ENCODE measurements at regions not wholly inside any gene's neighbourhood (a gene's known extent, or its start where the extent isn't known, plus 50 kb on each side); places are given as distances from the start of the nearest gene placed in this dataset.
"Not testable (repeated sequence)": the region's sequence is repeated elsewhere in the genome, so short reads cannot be mapped to it uniquely, and the experiment has no call there.

- H3K36me3 Mint-ChIP-seq = peaks cover 8% of the 10 kb centered on the region
- H3K27ac Mint-ChIP-seq = no peak overlapping the region
Observed at GRCh38 chr10:33655165-33655815, 320.8 kb upstream of the NRP1 start.

GRCh38 chr10:33653584-33654367 lies 319.3 kb upstream of the NRP1 start:
- TF ChIP-seq, protein P1, sequence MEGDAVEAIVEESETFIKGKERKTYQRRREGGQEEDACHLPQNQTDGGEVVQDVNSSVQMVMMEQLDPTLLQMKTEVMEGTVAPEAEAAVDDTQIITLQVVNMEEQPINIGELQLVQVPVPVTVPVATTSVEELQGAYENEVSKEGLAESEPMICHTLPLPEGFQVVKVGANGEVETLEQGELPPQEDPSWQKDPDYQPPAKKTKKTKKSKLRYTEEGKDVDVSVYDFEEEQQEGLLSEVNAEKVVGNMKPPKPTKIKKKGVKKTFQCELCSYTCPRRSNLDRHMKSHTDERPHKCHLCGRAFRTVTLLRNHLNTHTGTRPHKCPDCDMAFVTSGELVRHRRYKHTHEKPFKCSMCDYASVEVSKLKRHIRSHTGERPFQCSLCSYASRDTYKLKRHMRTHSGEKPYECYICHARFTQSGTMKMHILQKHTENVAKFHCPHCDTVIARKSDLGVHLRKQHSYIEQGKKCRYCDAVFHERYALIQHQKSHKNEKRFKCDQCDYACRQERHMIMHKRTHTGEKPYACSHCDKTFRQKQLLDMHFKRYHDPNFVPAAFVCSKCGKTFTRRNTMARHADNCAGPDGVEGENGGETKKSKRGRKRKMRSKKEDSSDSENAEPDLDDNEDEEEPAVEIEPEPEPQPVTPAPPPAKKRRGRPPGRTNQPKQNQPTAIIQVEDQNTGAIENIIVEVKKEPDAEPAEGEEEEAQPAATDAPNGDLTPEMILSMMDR (IDR thresholded peaks at IDR 0.05; ENCODE audit: unreplicated experiment) = no peak
- Mint-ChIP-seq H3K9me3 (peaks cover 40% of the 10 kb centered on the region), H3K4me3 (no peak overlapping the region), H3K27me3 (ENCODE audit: low read depth) (no peaks in the 10 kb centered on the region), H3K27ac (no peak overlapping the region), H3K4me1 (peaks cover 10% of the 10 kb centered on the region), H3K36me3 (peaks cover 9% of the 10 kb centered on the region)
- DNase-seq (ENCODE audit: low spot score in 2 of 2, unreplicated experiment in 2 of 2) = no peak

More at GRCh38 chr10:33655165-33655815, 320.8 kb upstream of the NRP1 start:
- peaks cover 21% of the 10 kb centered on the region for H3K4me1 Mint-ChIP-seq
- no peaks in the 10 kb centered on the region for H3K27me3 Mint-ChIP-seq (ENCODE audit: low read depth)
- TF ChIP-seq, protein P1 (IDR thresholded peaks at IDR 0.05; ENCODE audit: unreplicated experiment) = no peak
- H3K9me3 Mint-ChIP-seq = peaks cover 27% of the 10 kb centered on the region
- H3K4me3 Mint-ChIP-seq = no peak overlapping the region
- no peak for DNase-seq (ENCODE audit: low spot score in 2 of 2, unreplicated experiment in 2 of 2)

DNA sequence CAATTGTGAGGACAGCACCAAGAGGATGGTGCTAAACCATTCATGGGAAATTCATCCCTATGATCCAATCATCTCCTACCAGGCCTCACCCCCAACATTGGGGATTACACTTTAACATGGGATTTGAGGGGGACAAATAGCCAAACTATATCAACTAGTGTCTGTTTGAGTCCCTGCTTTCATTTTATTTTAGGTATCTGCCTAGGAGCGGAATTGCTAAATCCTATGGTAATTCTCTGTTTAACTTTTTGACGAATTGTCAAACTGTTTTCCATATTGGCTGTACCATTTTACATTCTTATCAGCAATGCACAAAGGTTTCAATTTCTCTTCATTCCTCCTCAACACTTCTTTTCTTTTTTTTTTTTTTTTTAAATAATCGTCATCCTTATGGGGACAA lies 318.4 kb upstream of the NRP1 start:
- H3K9me3 Mint-ChIP-seq = peaks cover 49% of the 10 kb centered on the region
- TF ChIP-seq, protein P1 (IDR thresholded peaks at IDR 0.05; ENCODE audit: unreplicated experiment) = no peak
- DNase-seq (ENCODE audit: low spot score in 2 of 2, unreplicated experiment in 2 of 2) = no peak
- no peak overlapping the region for H3K27ac Mint-ChIP-seq
- H3K27me3 Mint-ChIP-seq (ENCODE audit: low read depth) = no peaks in the 10 kb centered on the region
- peaks cover 8% of the 10 kb centered on the region for H3K4me1 Mint-ChIP-seq
- H3K4me3 Mint-ChIP-seq = no peak overlapping the region
- peaks cover 9% of the 10 kb centered on the region for H3K36me3 Mint-ChIP-seq

DNA sequence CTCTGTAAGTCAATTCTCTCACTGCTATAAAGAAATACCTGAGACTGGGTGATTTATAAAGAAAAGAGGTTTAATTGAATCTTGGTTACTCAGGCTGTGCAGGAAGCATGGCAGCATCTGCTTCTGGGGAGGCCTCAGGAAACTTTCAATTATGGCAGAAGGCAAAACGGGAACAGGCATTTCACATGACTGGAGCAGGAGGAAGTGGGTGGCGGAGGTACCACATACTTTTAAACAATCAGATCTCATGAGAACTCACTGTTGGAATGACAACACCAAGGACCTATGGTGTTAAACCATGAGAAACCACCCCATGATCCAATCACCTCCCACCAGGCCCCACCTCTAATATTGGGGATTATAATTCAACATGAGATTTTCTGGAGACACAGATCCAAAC lies 315.7 kb upstream of the NRP1 start:
- not testable (repeated sequence) for DNase-seq (ENCODE audit: low spot score in 2 of 2, unreplicated experiment in 2 of 2); H3K4me1 Mint-ChIP-seq; H3K36me3 Mint-ChIP-seq; H3K27ac Mint-ChIP-seq; H3K27me3 Mint-ChIP-seq (ENCODE audit: low read depth); H3K4me3 Mint-ChIP-seq
- H3K9me3 Mint-ChIP-seq = peaks cover 50% of the 10 kb centered on the region

DNA sequence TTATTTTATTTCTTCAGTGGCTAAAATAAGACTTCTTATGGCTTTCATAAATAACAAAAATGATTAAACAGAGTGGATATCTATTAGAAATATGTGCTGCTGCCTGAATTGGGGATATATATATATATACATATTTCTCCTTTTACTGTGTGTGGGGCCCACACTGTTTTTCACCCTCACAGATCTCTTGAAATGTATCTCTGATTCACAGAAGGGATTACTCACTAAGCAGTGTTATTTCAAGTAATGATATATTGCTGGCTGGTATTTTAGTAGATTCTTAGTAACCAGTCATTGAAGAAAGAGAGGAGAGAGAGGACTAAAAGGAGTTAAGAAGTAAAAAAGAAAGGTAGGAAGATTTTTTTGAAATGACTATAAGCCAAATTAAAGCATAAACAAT lies 308.6 kb upstream of the NRP1 start:
- TF ChIP-seq, protein P1 (IDR thresholded peaks at IDR 0.05; ENCODE audit: unreplicated experiment) = no peak
- Mint-ChIP-seq H3K27me3 (ENCODE audit: low read depth) (no peaks in the 10 kb centered on the region), H3K36me3 (no peaks in the 10 kb centered on the region), H3K4me3 (no peak overlapping the region), H3K4me1 (peaks cover 3% of the 10 kb centered on the region), H3K27ac (no peak overlapping the region), H3K9me3 (peaks cover 3% of the 10 kb centered on the region)
- no peak for DNase-seq (ENCODE audit: low spot score in 2 of 2, unreplicated experiment in 2 of 2)

DNA sequence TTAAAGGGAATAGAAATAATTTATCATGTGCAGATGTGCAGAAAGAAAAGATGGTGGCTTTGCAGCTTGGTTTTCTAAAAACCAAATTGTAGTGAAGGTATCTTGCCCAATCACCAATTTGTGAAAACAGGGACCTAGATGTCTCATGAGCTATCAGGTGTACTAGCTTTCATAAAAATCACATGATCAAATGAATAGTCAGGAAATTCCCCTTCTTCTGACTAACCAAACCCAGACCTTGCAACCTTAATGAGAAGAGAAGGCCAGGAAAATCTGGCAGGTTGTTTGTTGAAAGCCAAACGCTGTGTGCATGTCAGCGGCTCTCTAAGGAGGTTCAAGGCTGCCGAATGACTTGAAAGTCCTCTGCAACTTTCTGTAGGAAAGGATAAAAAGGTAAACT lies 304.4 kb upstream of the NRP1 start:
- peaks cover 3% of the 10 kb centered on the region for H3K4me1 Mint-ChIP-seq
- H3K4me3 Mint-ChIP-seq = no peak overlapping the region
- no peaks in the 10 kb centered on the region for H3K36me3 Mint-ChIP-seq
- H3K27ac Mint-ChIP-seq = no peak overlapping the region
- no peaks in the 10 kb centered on the region for H3K27me3 Mint-ChIP-seq (ENCODE audit: low read depth)
- no peak for DNase-seq (ENCODE audit: low spot score in 2 of 2, unreplicated experiment in 2 of 2)
- no peaks in the 10 kb centered on the region for H3K9me3 Mint-ChIP-seq
- TF ChIP-seq, protein P1 (IDR thresholded peaks at IDR 0.05; ENCODE audit: unreplicated experiment) = no peak

All from mesothelial cell of epicardium (in vitro differentiated cells).